ENCODE measurements at regions not wholly inside any gene's neighbourhood (a gene's known extent, or its start where the extent isn't known, plus 50 kb on each side); places are given as distances from the start of the nearest gene placed in this dataset.

GRCh38 chr12:132410849-132411248 lies 79.1 kb upstream of the FBRSL1 start:
- DNase-seq (ENCODE audit: low read depth), result no peak
- TF ChIP-seq, protein P1, sequence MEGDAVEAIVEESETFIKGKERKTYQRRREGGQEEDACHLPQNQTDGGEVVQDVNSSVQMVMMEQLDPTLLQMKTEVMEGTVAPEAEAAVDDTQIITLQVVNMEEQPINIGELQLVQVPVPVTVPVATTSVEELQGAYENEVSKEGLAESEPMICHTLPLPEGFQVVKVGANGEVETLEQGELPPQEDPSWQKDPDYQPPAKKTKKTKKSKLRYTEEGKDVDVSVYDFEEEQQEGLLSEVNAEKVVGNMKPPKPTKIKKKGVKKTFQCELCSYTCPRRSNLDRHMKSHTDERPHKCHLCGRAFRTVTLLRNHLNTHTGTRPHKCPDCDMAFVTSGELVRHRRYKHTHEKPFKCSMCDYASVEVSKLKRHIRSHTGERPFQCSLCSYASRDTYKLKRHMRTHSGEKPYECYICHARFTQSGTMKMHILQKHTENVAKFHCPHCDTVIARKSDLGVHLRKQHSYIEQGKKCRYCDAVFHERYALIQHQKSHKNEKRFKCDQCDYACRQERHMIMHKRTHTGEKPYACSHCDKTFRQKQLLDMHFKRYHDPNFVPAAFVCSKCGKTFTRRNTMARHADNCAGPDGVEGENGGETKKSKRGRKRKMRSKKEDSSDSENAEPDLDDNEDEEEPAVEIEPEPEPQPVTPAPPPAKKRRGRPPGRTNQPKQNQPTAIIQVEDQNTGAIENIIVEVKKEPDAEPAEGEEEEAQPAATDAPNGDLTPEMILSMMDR (conservative IDR thresholded peaks at IDR 0.05; ENCODE audit: low read depth, low read length), result no peak
- no peak overlapping the region for H3K4me3 ChIP-seq (ENCODE audit: low read depth, low read length)

DNA sequence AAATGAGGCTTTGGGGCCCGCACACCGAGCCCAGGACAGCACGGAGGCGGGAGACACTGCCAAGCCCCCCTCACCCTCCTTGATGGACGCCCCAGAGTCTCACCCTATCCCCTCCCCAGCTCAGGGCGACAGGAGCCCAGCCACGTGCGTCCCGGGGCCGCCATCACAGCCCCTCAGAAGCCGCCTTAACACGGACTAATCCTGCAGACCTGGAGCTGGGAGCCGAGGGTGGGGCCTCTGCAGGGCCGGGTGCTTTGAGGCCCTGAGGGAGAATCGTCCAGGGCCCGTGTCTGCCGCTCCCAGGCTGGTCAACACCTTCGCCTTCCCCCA lies 79.7 kb upstream of the FBRSL1 start:
- H3K4me3 ChIP-seq (ENCODE audit: low read depth, low read length), result no peak overlapping the region
- TF ChIP-seq, protein P1 (conservative IDR thresholded peaks at IDR 0.05; ENCODE audit: low read depth, low read length), result no peak
- DNase-seq (ENCODE audit: low read depth), result no peak

DNA sequence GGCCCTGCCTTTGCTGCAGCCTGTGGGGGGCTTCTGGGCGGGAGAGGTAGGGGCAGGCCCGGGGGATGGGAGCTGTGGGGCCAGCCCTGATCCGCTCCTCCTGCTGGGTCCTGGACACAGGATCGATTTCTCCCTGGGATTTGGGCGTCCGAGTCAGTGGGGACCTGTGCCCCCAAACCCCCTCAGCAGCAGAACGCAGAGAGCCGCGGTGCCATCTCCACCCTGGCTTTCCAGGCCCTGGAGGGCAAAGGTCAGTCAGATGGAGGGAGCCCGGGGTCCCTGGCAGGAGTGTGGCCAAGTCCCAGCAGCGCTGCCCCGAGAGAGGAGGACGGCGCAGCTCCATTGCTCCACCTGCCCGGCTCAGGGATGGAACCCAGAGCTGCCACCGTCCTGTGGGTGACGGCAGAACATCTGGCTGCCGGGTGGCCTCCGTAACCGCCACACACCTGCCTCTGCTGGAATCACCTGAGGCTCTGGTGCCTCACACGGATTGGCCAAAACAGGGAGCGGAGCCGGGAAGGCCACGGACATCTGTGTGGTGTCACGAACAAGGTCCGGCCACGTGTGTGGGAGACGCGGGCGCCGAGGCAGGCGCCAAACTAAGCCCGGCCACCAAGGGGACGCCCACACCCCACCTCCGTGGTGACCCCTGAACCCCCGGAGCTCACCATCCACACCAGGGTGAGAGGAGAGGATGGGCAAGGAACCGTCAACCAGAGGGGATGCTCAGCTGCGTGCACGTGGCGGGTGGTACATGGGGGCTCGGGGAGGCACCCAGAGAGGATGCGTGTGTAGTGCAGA lies 80.3 kb upstream of the FBRSL1 start:
- TF ChIP-seq, protein P1 (conservative IDR thresholded peaks at IDR 0.05; ENCODE audit: low read depth, low read length), result no peak
- no peak for DNase-seq (ENCODE audit: low read depth)
- H3K4me3 ChIP-seq (ENCODE audit: low read depth, low read length), result no peak overlapping the region

GRCh38 chr12:132408626-132409494 lies 79.5 kb upstream of the GALNT9 start:
- no peak for DNase-seq (ENCODE audit: low read depth)

GRCh38 chr12:132407992-132408391 lies 78.6 kb upstream of the GALNT9 start:
- DNase-seq (ENCODE audit: low read depth), result no peak
- TF ChIP-seq, protein P1 (conservative IDR thresholded peaks at IDR 0.05; ENCODE audit: low read depth, low read length), result no peak
- no peak overlapping the region for H3K4me3 ChIP-seq (ENCODE audit: low read depth, low read length)

More at GRCh38 chr12:132408626-132409494, 79.5 kb upstream of the GALNT9 start:
- no peak overlapping the region for H3K4me3 ChIP-seq (ENCODE audit: low read depth, low read length)
- TF ChIP-seq, protein P1 (conservative IDR thresholded peaks at IDR 0.05; ENCODE audit: low read depth, low read length), result no peak

DNA sequence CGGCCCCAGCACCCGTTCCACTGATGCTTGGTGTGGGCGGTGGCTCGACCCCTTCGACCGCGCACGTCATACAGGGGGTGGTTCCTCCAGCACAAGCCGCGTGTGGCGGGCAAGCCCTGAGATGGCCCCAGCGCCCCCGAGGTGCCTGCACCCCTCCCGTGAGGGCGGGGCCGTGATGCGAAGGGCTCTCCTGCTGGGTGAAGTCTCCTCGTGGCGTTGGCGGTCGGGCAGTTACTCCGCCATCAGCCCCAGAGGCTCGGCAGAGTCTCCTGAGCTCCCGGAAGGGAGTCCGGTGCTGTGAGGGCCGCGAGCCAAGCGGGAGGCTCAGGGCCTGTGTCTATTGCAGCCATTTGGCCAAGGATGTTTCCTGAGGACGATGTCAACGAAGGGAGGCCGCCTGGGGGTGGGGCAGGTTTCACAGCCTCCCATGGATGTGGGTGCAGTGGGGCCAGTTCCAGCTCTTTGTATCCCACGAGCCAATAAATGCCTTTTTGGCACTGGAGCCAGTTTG lies 78.1 kb upstream of the GALNT9 start:
- DNase-seq (ENCODE audit: low read depth), result no peak
- no peak overlapping the region for H3K4me3 ChIP-seq (ENCODE audit: low read depth, low read length)
- TF ChIP-seq, protein P1 (conservative IDR thresholded peaks at IDR 0.05; ENCODE audit: low read depth, low read length), result no peak
